ENCODE measurements at regions not wholly inside any gene's neighbourhood (a gene's known extent, or its start where the extent isn't known, plus 50 kb on each side); places are given as distances from the start of the nearest gene placed in this dataset.
"Not testable (repeated sequence)": the region's sequence is repeated elsewhere in the genome, so short reads cannot be mapped to it uniquely, and the experiment has no call there.

DNA sequence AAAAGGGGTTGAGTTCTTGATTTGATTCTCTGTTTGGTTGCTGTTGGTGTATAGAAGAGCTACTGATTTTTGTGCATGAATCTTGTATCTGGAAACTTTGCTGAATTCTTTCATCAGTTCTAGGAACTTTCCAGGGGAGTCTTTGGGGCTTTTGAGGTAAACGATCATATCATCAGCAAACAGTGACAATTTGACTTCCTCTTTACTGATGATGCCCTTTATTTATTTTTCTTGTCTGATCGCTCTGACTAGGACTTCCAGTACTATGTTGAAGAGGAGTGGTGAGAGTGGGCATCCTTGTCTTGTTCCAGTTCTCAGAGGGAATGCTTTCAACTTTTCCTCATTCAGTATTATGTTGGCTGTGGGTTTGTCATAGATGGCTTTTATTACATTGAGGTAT, 304.0 kb downstream of the MTERF1 start:
- not testable (repeated sequence) for TF ChIP-seq POLR2AphosphoS5, POLR2A (IDR thresholded peaks at IDR 0.05)
- TF ChIP-seq, protein P1, sequence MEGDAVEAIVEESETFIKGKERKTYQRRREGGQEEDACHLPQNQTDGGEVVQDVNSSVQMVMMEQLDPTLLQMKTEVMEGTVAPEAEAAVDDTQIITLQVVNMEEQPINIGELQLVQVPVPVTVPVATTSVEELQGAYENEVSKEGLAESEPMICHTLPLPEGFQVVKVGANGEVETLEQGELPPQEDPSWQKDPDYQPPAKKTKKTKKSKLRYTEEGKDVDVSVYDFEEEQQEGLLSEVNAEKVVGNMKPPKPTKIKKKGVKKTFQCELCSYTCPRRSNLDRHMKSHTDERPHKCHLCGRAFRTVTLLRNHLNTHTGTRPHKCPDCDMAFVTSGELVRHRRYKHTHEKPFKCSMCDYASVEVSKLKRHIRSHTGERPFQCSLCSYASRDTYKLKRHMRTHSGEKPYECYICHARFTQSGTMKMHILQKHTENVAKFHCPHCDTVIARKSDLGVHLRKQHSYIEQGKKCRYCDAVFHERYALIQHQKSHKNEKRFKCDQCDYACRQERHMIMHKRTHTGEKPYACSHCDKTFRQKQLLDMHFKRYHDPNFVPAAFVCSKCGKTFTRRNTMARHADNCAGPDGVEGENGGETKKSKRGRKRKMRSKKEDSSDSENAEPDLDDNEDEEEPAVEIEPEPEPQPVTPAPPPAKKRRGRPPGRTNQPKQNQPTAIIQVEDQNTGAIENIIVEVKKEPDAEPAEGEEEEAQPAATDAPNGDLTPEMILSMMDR (IDR thresholded peaks at IDR 0.05), result not testable (repeated sequence)
